ENCODE measurements at regions not wholly inside any gene's neighbourhood (a gene's known extent, or its start where the extent isn't known, plus 50 kb on each side); places are given as distances from the start of the nearest gene placed in this dataset.

GRCh38 chr15:36370051-36370730 lies 209.2 kb upstream of the CDIN1 start:
- no peak for DNase-seq

- no peak for DNase-seq
Observed at GRCh38 chr15:36370731-36371112, 208.7 kb upstream of the CDIN1 start.

- no peak for DNase-seq
Observed at GRCh38 chr15:36371509-36371908, 207.9 kb upstream of the CDIN1 start.

- no peak for DNase-seq
Observed at GRCh38 chr15:36372968-36373367, 206.5 kb upstream of the CDIN1 start.

GRCh38 chr15:36373550-36373949 lies 205.9 kb upstream of the CDIN1 start:
- DNase-seq = no peak

- no peak for DNase-seq
Observed at GRCh38 chr15:36389107-36389506, 190.3 kb upstream of the CDIN1 start.

GRCh38 chr15:36390491-36390890 lies 188.9 kb upstream of the CDIN1 start:
- DNase-seq = no peak

- no peak for DNase-seq
Observed at GRCh38 chr15:36392676-36393266, 186.7 kb upstream of the CDIN1 start.

GRCh38 chr15:36398212-36398611 lies 181.2 kb upstream of the CDIN1 start:
- no peak for DNase-seq

GRCh38 chr15:36399276-36399675 lies 180.2 kb upstream of the CDIN1 start:
- DNase-seq = no peak

GRCh38 chr15:36400936-36401585 lies 178.4 kb upstream of the CDIN1 start:
- DNase-seq = no peak

GRCh38 chr15:36401586-36401966 lies 177.8 kb upstream of the CDIN1 start:
- no peak for DNase-seq

GRCh38 chr15:36403351-36403750 lies 176.1 kb upstream of the CDIN1 start:
- no peak for DNase-seq

GRCh38 chr15:36406366-36406765 lies 173.1 kb upstream of the CDIN1 start:
- no peak for DNase-seq

GRCh38 chr15:36406911-36407310 lies 172.5 kb upstream of the CDIN1 start:
- no peak for DNase-seq

GRCh38 chr15:36407647-36408046 lies 171.8 kb upstream of the CDIN1 start:
- DNase-seq = no peak

GRCh38 chr15:36409819-36410218 lies 169.6 kb upstream of the CDIN1 start:
- DNase-seq = no peak

GRCh38 chr15:36414670-36415069 lies 164.8 kb upstream of the CDIN1 start:
- no peak for DNase-seq

GRCh38 chr15:36415643-36416042 lies 163.8 kb upstream of the CDIN1 start:
- no peak for DNase-seq

- DNase-seq = no peak
Observed at GRCh38 chr15:36422631-36423030, 156.8 kb upstream of the CDIN1 start.

GRCh38 chr15:36426691-36427090 lies 152.7 kb upstream of the CDIN1 start:
- no peak for DNase-seq

GRCh38 chr15:36428102-36428845 lies 151.2 kb upstream of the CDIN1 start:
- DNase-seq = no peak

GRCh38 chr15:36429707-36430106 lies 149.7 kb upstream of the CDIN1 start:
- no peak for DNase-seq

- DNase-seq = no peak
Observed at GRCh38 chr15:36430280-36430679, 149.1 kb upstream of the CDIN1 start.

All from NCI-H774 (cell line).